GM21390 (cell line): ENCODE measurements at regions not wholly inside any gene's neighbourhood (a gene's known extent, or its start where the extent isn't known, plus 50 kb on each side); places are given as distances from the start of the nearest gene placed in this dataset.

ENCODE experiments used
- ATAC-seq: cut with Tn5 transposase; IDR thresholded peaks from one replicate; pipeline ENCODE4 v1.9.1; 2021; ENCODE audit not compliant: unreplicated experiment

DNA sequence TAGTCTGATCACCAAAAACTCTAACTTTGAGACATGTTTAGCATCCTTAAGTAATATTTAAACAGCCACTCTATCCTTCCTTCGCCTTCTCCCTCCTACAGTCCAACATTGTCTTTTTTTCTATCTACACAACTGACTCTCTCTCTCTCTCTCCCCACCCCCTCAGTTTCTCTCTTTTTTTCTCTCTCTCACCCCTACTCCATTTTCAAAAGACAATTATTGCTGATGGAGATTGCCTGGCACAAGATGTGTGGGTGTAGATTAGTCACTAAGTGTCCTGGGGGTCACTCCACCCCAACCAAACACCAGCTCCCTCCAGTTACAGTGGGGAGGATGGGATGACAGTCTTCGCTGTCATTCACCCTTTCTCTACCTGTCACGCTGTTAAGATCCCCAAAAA, 94.5 kb upstream of the NFIA start:
- ATAC-seq: no peak

DNA sequence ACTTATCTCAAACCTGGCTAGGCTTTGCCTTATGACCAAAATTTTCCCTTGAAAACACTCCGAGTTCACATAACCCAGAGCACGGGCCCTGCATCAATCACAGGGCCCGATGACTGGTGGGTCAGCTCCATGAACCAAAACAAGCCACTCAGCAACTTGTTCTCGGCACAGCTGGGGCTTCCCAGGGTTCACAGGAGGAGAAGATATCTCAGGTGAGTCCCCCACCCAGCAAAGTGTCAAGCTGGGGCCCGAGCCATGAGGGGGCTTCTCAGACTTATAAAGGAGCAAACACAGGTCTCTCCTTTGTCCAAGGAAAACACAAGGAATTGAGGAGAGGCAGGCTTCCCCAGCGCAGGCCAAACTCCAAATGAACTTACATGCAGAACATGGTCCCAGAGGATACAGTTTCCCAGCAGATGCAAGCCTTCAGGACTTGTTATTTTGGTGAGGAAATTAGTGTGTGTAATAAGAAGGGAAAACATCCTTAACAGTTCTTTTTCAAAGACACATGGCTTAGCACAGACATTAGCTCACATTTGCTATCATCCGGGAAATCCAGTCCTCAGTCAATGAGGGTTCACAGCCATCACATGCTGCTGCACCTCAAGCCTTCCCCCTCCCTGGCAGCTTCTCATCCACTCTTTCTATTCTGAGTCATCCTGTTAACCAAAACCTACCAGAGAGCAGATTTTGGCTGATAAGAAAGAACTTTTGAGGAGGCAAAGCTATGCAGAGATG, 98.1 kb upstream of the NFIA start:
- ATAC-seq: no peak

DNA sequence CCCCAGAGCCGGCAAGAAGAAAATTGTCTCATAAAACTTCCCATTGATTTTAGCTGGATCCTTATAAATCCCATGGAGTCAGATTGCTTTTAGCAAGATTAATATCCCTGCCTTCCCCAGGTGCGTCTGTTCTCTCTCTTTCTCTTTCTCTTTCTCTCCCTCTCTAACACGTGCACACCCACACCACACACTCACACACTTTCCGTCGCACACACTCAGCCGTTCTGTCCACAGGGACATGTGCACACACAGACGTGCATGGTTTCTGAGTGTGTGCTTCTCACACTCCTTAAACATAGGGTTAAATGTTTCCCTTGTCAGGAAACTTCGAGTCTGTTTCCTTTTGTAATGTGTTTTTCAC, 98.7 kb upstream of the NFIA start:
- ATAC-seq: no peak

DNA sequence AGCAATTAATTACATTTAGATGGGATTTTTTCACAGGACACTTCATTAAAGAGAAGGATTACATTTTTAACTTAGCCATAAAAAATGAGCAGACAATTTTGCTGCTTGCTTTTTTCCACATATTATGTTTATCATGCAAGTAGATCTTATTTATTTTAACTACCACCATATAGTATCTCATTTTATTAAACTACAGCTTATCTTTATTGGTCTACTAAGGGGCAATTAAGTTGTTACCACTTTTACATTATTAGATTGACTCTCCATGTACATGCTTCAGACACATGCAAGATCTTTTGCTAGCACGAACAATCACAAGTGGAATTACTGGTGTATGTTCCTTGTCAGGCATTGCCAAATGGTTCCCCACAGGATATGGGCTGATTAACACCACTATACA, 99.8 kb upstream of the NFIA start:
- ATAC-seq: no peak

DNA sequence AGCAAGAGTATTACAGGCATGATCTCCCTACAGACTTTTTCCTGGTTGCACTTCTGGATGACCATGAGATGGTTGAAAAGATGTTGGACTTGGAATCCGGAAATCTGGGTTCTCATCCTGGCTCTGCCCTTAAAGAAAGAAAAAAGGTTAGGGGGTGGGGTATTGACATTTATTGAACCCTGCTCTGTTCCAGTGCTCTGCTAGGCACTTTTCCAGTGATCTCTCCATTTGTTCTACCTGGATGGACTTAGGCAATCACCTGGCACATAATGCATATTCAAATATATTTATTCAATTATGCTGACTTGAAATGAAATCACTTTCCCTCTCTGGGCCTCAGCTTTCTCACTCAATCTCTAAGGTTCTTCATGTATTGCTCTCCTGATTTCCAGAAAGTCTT, 101.0 kb upstream of the NFIA start:
- ATAC-seq: no peak

DNA sequence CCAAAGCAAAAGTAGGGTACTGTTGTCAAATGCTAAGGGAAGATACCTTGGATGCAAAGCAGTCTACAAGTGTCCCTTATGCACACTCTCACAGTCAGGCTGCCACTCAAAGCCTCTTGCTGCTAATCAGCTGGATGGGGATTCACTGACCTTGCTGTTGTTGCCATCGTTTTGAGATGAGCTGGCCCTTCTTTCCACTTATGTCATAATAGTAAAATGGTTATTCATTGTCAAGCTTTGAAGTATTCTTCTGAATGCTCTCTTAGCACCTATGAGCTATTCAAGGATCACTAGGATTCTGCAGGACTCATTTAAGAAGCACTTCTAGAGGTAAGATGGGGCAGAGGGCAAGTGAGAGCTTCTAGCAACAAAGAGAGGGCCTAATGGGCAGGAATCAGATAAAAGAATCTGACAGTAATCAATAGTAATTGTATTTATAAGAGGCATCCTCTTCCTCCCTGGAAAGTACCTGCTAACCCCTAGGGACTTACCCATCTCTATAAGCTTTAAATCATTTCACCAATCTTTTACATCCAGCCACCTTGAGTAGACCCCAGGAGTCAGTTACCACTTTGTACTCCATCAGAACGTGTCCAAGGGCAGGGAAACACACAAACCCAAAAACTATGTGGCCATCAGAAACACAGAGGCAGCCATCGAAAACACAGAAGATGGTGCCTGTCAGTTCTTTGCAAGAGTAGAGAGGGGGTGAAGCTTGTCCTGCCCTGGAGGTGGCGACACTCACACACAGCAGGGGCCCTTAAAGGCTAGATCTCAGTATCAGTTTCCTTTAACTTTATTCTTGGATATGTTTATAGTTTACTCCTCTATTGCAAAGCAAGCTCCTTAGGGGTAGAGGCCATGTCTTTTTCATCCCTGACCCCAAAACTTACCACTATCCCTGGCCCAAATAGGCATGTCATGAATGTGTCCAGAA, 103.7 kb upstream of the NFIA start:
- ATAC-seq: peak; percentile 70

DNA sequence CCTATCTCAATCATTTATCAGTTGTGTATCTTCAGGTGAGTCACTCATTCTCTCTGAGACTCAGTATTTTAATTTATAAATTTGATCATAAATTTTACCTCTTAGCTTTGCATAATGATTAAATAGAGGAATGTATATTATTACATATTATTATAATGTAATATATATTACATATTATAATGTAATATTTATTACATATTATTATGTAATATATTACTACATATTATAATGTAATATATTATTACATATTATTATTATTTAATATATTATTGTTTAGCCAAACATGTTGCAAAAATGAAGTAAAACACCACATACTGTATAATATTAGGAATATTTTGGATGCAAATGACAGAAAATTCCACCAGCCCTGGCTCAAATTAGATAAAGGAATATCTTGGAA, 104.7 kb upstream of the NFIA start:
- no peak for ATAC-seq

DNA sequence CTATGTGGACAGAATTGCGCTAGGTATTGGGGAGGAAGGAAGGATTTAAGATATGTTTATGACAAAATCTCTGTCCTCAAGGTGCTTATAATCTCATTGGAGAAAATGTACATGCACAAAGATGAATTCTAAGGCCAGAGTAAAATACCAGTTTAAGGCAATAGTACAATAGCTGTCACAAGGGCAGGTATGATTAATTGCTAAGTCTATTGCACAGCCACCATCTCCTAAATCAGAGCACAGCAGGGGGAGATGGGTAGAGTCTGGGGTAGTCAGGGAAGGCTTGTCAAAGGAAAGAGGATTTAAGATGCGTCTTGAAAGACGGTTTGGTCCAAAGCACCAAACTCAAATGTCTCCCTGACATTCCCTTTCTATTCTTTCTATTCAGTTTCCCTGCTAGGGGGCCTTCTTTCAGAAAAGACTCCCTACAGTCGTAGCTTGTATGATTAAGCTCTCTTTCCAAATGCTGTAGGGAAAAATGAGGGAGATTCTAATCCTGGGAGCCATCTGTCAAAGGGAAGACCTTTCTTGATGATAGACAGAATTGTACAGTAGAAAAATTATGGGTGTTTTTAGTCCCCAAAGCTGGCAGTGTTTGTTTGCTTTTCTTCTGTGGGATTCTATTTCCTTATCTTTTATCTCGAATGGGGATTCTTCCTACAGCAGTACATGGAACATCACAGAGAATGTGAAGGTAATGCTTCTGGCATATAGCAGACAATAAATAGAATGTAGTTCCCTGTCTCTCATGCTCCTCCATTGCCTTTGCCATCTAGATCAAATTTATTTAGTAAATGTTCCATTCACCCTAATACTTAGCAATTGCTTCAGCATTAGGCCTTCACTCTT, 107.6 kb upstream of the NFIA start:
- ATAC-seq: no peak

DNA sequence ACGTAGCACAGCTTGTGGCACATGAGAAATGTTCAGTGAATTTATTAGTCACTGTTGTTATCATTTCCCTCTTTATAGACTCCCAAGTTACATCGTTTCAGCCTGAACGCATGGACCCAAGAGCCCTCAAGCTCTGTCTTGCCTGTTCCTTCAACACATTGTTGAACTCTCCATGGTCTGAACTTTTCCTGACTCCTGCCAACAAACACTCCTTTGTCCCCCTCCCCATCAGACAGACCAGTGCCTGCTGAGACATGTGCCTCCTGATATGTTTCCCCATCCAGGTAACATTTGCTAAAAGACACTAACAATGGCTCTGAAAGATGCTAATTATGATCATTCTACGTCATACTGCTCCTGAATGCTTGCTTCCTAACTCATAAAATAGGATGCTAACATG, 108.7 kb upstream of the NFIA start:
- ATAC-seq: no peak

DNA sequence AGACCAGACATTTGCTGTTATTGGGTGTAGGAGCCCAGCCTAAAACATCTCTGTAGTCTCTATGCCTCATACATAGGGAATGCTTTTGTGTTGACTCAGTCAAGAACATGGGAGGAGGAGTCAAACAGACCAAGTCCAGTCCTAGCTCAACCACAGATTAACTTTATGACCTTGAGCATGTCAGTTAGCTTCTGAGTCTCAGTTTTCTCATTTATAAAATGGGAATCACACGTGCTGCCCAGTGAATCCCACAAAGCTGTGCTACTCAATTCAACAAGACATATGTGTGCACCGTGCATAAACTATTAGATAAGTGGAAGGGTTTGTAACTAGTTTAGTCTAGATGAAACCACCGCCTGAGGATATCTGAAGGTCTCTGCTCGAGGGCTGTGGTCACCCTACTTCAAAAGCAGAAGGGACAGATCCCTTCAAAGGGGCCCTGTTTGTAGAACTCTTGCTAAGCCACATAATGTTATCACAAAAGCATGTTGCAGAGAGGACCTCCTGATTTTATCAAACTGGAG, 109.5 kb upstream of the NFIA start:
- ATAC-seq: no peak

DNA sequence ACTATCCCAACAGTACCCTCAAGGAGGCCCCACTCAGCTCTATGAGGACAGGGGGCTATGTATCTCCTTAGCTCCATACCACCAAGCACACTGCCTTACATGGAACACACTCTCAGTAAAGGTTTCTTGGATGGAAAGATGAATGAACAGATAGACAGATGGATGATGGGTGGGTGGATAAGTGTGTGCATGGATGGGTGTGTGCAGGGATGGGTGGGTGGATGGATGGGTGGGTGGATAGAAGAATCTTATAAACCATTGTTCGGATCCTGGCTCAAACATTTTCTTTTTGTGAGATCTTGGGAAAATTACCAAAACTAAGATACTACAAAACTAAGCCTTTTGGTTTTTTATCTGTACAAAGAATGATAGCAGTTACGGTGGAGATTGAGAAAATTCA, 111.0 kb upstream of the NFIA start:
- ATAC-seq: no peak

DNA sequence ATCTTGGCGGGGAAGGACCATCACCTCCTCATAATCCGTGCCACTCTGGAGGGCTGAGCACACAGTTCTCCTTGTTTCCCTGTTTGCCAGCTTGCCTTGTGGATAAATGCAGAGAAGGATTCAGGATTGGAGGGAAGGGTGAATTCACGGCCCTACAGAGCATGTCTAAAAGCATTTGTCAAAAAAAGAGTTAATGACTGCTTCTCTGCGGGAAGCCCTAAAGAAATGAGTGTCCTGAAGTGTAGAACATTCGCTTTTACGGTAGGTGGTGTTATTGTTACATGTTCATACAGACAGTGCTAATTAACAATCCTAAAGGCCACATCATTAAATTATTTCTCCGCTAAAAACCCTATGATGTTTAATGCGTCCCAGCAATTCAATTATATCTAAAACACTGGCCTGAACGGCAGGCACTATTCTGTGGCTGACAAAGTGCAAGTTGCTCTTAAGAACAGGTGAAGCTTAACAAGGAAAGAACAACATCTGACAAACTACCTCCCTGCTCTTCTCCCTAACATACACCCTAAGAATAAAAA, 112.3 kb upstream of the NFIA start:
- no peak for ATAC-seq

DNA sequence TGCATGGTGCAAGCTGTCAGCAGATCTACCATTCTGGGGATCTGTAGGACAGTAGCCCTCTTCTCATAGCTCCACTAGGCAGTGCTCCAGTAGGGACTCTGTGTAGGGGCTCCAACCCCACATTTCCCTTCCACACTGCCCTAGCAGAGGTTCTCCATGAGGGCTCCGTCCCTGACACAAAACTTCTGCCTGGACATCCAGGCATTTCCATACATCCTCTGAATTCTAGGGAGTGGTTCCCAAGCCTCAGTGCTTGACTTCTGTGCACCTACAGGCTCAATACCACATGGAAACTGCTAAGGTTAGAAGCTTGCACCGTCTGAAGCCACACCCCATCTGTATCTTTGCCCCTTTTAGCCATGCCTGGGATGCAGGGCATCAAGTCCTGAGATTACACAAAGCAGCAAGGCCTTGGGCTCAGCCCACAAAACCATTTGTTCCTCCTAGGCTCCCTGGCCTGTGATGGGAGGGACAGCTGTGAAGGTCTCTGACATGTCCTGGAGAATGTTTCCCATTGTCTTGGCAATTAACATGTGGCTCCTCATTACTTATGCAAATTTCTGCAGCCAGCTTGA, 117.0 kb upstream of the NFIA start:
- no peak for ATAC-seq

DNA sequence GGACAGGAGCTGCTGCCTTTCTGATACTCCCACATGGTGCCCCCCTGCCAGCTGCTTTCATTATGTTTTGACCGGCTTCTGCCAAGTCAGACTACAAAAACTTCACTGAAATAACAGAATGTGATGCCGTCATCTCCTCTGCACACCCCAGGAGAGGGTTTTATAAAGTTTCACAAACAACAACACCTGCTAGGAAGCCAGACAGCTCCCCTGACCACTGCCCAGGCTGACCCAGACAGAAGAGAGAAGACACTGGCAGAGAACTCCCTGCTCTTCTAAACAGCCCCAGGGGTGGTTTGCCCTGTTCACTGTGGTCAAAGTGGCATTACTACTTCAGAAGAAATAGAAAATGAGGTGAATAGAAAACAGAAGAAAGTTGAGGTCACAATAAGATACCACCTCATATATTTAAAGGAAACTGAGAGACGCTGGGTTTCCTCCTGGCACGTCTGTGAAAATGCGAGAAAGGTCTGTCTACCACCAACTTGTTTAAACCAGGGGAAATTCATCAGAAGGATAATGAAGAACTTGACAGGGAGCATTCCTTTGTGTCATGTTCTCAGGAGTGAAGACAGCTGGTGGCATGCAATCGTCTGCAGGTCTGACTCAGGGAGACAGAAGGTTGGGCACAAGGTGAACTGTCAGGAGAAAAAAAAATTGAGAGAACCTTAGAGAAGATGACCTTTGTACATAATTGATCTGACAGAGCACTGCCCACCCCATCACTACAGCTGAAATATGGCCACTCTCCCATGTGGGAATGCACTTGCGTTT, 119.0 kb upstream of the NFIA start:
- ATAC-seq: no peak

DNA sequence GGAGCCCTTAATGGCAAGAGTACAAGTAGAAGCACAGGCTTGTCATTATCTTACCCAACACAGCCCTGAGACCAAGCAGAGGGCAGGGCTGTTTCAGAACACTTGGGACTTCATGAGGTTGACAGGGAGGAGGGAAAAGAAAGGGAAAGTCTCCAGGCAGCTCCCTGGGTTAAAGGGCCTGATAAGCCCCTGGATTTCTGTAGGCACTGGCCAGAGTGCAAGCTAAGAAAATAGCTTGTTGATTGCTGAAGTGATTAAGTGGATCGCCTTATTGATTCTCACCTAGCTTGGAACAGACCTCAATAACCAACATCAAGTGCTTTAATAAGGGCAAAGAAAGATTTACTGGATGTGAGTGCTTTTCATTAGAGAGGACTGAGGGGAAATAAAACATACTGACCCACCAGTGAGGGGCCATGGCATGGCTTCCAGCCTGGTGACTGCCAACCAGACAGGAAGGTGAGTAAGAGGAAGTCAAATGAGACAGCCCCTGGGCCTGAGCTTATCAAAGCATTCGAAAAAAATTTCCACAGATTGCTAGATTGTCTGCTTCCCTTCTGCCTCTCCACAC, 121.4 kb upstream of the NFIA start:
- ATAC-seq: no peak

DNA sequence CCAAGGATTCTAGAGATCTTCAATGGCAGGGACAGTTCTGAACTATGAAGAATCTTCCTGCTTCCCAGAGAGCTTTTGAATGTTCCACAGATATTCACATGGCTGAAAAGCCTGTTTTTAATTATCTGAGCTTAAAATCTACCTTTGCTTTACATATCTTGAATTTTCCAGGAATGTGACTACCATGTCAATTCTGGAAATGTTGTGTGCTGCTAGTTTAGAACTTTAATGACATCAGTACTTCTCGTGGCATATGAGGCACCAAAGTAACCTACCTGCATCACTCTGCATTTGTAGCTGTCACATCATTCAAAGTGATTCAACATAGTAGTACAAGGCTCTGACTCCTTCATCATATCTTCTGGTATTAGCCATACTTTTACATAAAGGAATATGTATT, 122.7 kb upstream of the NFIA start:
- ATAC-seq: no peak

DNA sequence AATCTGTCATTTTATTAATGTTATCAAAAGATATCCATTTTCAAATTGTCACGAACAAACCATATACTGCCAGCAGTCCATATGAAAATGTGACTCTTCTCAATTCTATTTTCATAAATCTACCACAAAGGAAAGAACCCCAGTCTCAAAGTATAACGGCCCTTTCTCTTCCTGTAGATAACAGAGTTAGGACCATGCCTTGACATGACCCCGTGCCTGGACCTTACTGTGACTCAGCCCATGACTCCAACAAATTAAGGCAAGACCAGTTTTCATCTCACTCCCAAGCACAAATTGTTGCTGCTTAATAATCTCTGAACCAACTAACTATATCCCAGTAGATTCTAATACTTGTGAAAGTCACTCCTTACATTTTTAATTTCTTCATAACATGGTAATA, 124.4 kb upstream of the NFIA start:
- no peak for ATAC-seq

DNA sequence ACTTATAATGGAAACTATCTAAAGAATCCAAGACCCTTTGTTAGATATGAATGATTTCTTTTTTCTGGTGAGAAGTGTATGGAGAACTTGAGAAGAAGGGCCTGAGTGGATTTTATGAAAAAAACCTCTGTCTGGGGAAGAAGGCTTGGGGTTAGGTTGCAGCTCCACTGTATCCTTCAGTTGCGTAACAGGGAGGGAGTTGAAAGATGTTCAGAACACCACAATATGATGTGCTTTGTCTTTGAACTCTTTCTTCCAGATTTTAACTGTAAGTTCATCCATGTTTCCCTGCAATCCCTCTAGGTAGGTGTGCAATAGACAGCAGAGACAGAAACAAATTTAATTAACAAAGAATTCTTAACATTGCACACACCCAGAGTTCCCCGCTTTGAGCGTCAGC, 125.8 kb upstream of the NFIA start:
- ATAC-seq: no peak

DNA sequence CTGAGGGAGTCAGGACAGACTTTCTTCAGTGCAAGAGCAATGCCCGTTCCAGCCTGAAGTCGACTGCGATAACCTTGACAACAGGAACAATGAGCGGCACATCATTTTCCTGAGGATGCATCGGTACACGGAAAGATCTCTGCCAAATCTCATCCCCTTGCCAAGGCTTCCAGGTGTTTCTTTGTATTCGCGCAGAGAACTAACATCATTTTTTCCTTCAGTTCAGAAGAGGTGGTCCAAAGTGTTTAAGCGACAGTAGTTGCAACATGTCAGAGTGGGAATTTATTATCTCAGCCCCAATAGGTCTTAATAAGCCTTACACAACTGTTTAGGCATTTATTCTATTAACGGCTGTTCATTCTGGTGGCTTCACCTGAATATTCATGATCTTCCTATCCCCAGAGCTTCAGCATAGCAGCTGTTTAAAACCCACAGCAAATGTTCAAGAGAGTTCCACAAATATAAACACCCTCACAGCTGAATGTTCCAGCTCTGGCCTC, 129.7 kb upstream of the NFIA start:
- no peak for ATAC-seq
